HEK293 (cell line): ENCODE measurements at regions not wholly inside any gene's neighbourhood (a gene's known extent, or its start where the extent isn't known, plus 50 kb on each side); places are given as distances from the start of the nearest gene placed in this dataset.

Experiments
- CTCF ChIA-PET: fragments of 350-600 bp; formaldehyde crosslinking; extraction: SDS; loops from one replicate; lab custom pipeline; 2021; ENCODE audit warnings: antibody characterized with exemption; lab: Yijun Ruan, JAX
- POLR2A ChIA-PET: fragments of 300-600 bp; formaldehyde crosslinking; extraction: SDS; loops from one replicate; lab custom pipeline; 2020; ENCODE audit warnings: antibody characterized with exemption, inconsistent platforms; lab: Yijun Ruan, JAX
- H3K27ac ChIP-seq: fragments of 200-500 bp; sonication (Bioruptor generic); 2 replicates; pipeline ENCODE4 v1.5.1; 2014; ENCODE audit warnings: low read depth, low read length, control low read depth, inconsistent platforms; ENCODE audit errors: extremely low read depth
- H3K36me3 ChIP-seq, 2 experiments: fragments of 200-500 bp in 1 of 2; sonication (Bioruptor generic) in 1 of 2; 1 replicate in 1 of 2; 2 replicates in 1 of 2; pipeline ENCODE4 v1.5.1; 2014 to 2017; ENCODE audit warnings: inconsistent platforms in 2 of 2, low read length in 2 of 2; ENCODE audit not compliant: control insufficient read depth in 2 of 2, insufficient read depth in 1 of 2
- H3K4me1 ChIP-seq: fragments of 200-500 bp; sonication (Bioruptor generic); 2 replicates; pipeline ENCODE4 v1.5.1; 2014; ENCODE audit warnings: mild to moderate bottlenecking, low read length, inconsistent platforms; ENCODE audit not compliant: control insufficient read depth, insufficient read depth
- H3K4me3 ChIP-seq: 2 replicates; pipeline ENCODE4 v1.5.1; 2011; ENCODE audit warnings: low read depth, mild to moderate bottlenecking, control low read depth, low read length, moderate library complexity
- H3K9me3 ChIP-seq: fragments of 200-500 bp; sonication (Bioruptor generic); 2 replicates; pipeline ENCODE4 v1.5.1; 2014; ENCODE audit warnings: low read depth, low read length, inconsistent platforms; ENCODE audit not compliant: control insufficient read depth, insufficient read depth
- BCL11A ChIP-seq: fragments of 450-650 bp; formaldehyde crosslinking; IDR thresholded peaks from 2 replicates; pipeline ENCODE4 v1.5.1; 2016; ENCODE audit warnings: low read depth, missing biosample characterization, missing genetic modification characterization
- GLIS1 ChIP-seq: fragments of 450-650 bp; formaldehyde crosslinking; IDR thresholded peaks from 2 replicates; pipeline ENCODE4 v1.5.1; 2016; ENCODE audit warnings: missing biosample characterization, missing genetic modification characterization
- KLF1 ChIP-seq: fragments of 450-650 bp; formaldehyde crosslinking; IDR thresholded peaks from 2 replicates; pipeline ENCODE4 v1.5.1; 2016; ENCODE audit warnings: missing biosample characterization, missing genetic modification characterization
- KLF8 ChIP-seq: fragments of 450-650 bp; formaldehyde crosslinking; IDR thresholded peaks from 2 replicates; pipeline ENCODE4 v1.5.1; 2016; ENCODE audit warnings: missing biosample characterization, missing genetic modification characterization
- OSR2 ChIP-seq: fragments of 450-650 bp; formaldehyde crosslinking; IDR thresholded peaks from 2 replicates; pipeline ENCODE4 v1.5.1; 2016; ENCODE audit warnings: missing biosample characterization, missing genetic modification characterization
- SCRT1 ChIP-seq: fragments of 450-650 bp; formaldehyde crosslinking; IDR thresholded peaks from 2 replicates; pipeline ENCODE4 v1.5.1; 2016; ENCODE audit warnings: missing biosample characterization, missing genetic modification characterization, borderline replicate concordance
- SCRT2 ChIP-seq: fragments of 450-650 bp; formaldehyde crosslinking; IDR thresholded peaks from 2 replicates; pipeline ENCODE4 v1.5.1; 2016; ENCODE audit warnings: missing biosample characterization, missing genetic modification characterization
- ZNF112 ChIP-seq: fragments of 450-650 bp; formaldehyde crosslinking; IDR thresholded peaks from 2 replicates; pipeline ENCODE4 v1.5.0; 2017; ENCODE audit warnings: missing biosample characterization, missing genetic modification characterization
- ZNF146 ChIP-seq: fragments of 450-650 bp; formaldehyde crosslinking; IDR thresholded peaks from 2 replicates; pipeline ENCODE4 v1.5.1; 2016; ENCODE audit warnings: missing biosample characterization, missing genetic modification characterization
- ZNF18 ChIP-seq: fragments of 450-650 bp; formaldehyde crosslinking; IDR thresholded peaks from 2 replicates; pipeline ENCODE4 v1.5.1; 2016; ENCODE audit warnings: missing biosample characterization, missing genetic modification characterization
- ZNF214 ChIP-seq: fragments of 450-650 bp; formaldehyde crosslinking; IDR thresholded peaks from 2 replicates; pipeline ENCODE4 v1.5.1; 2017; ENCODE audit warnings: missing biosample characterization, mild to moderate bottlenecking, missing genetic modification characterization, borderline replicate concordance
- ZNF24 ChIP-seq: fragments of 450-650 bp; formaldehyde crosslinking; IDR thresholded peaks from 2 replicates; pipeline ENCODE4 v1.5.1; 2016; ENCODE audit warnings: missing biosample characterization, missing genetic modification characterization
- ZNF248 ChIP-seq: fragments of 450-650 bp; formaldehyde crosslinking; IDR thresholded peaks from 2 replicates; pipeline ENCODE4 v1.5.1; 2017; ENCODE audit warnings: missing biosample characterization, missing genetic modification characterization
- ZNF274 ChIP-seq, 2 experiments: fragments of 200-500 bp in 1 of 2; fragments of 450-650 bp in 1 of 2; sonication (Bioruptor generic) in 1 of 2; formaldehyde crosslinking in 1 of 2; IDR thresholded peaks; 2 replicates each; pipeline versions ENCODE4 v1.5.1 to v1.6.1; 2014 to 2016; ENCODE audit warnings: borderline replicate concordance in 1 of 2, inconsistent platforms in 1 of 2, low read length in 1 of 2, missing biosample characterization in 1 of 2, missing genetic modification characterization in 1 of 2
- ZNF394 ChIP-seq: fragments of 450-650 bp; formaldehyde crosslinking; IDR thresholded peaks from 2 replicates; pipeline ENCODE4 v1.5.1; 2016; ENCODE audit warnings: missing biosample characterization, missing genetic modification characterization, mild to moderate bottlenecking, moderate library complexity, borderline replicate concordance
- ZNF473 ChIP-seq: fragments of 450-650 bp; formaldehyde crosslinking; IDR thresholded peaks from 2 replicates; pipeline ENCODE4 v1.5.1; 2017; ENCODE audit warnings: missing biosample characterization, missing genetic modification characterization
- ZNF514 ChIP-seq: fragments of 450-650 bp; formaldehyde crosslinking; IDR thresholded peaks from 2 replicates; pipeline ENCODE4 v1.5.1; 2016; ENCODE audit warnings: missing biosample characterization, missing genetic modification characterization
- ZNF548 ChIP-seq: fragments of 450-650 bp; formaldehyde crosslinking; IDR thresholded peaks from 2 replicates; pipeline ENCODE4 v1.5.1; 2016; ENCODE audit warnings: missing biosample characterization, missing genetic modification characterization
- ZNF561 ChIP-seq: fragments of 450-650 bp; IDR thresholded peaks from 2 replicates; pipeline ENCODE4 v1.5.1; 2018; ENCODE audit warnings: missing biosample characterization, missing genetic modification characterization, borderline replicate concordance
- ZNF701 ChIP-seq: fragments of 450-650 bp; formaldehyde crosslinking; IDR thresholded peaks from 2 replicates; pipeline ENCODE4 v1.5.1; 2016; ENCODE audit warnings: missing biosample characterization, missing genetic modification characterization
- ZNF792 ChIP-seq: fragments of 450-650 bp; formaldehyde crosslinking; IDR thresholded peaks from 2 replicates; pipeline ENCODE4 v1.5.1; 2016; ENCODE audit warnings: missing biosample characterization, missing genetic modification characterization
- ZSCAN23 ChIP-seq: fragments of 450-650 bp; formaldehyde crosslinking; IDR thresholded peaks from 2 replicates; pipeline ENCODE4 v1.5.1; 2016; ENCODE audit warnings: missing biosample characterization, missing genetic modification characterization

GRCh38 chr1:178020968-178021640, 51.2 kb upstream of the SEC16B start:
- H3K27ac ChIP-seq: no peak overlapping the region
- no peaks in the 10 kb centered on the region for H3K36me3 ChIP-seq
- no peak overlapping the region for H3K4me3 ChIP-seq
- H3K9me3 ChIP-seq: no peaks in the 10 kb centered on the region
- CTCF ChIA-PET: interaction anchor here (0.5 to 1.6 kb wide), 2 partner anchors 11 to 64 kb away, joined by 3 to 4 read pairs; no protein-coding TSS in a partner anchor
- TF ChIP-seq SCRT2 (tag by site-specific recombination): peak; percentile 71
- 0 out of 2 replicates have a peak, but pooled peaks have one; percentile 46 for TF ChIP-seq SCRT1 (tag by site-specific recombination)
- TF ChIP-seq ZNF274 (IDR thresholded peaks at IDR 0.05; ENCODE audit: low read length): no peak
- no peak for TF ChIP-seq ZNF274 (tag by site-specific recombination; IDR thresholded peaks at IDR 0.05; ENCODE audit: borderline replicate concordance)
- no peak for TF ChIP-seq GLIS1
- TF ChIP-seq ZNF112 (tag by site-specific recombination): no peak
- no peak for TF ChIP-seq ZNF394 (tag by site-specific recombination)
- no peak for TF ChIP-seq ZNF561 (tag by site-specific recombination)
- POLR2A ChIA-PET: no interaction called here
- H3K4me1 ChIP-seq: no peaks in the 10 kb centered on the region

- ChIA-PET CTCF (interaction anchor here (1.6 kb wide), 1 partner anchor 10 kb away, joined by 4 read pairs; no protein-coding TSS in a partner anchor), POLR2A (no interaction called here)
- Histone ChIP-seq H3K27ac (no peak overlapping the region), H3K4me3 (no peak overlapping the region), H3K4me1 (no peaks in the 10 kb centered on the region), H3K9me3 (no peaks in the 10 kb centered on the region), H3K36me3 (no peaks in the 10 kb centered on the region)
- TF ChIP-seq ZNF514 (tag by site-specific recombination) (no peak), ZNF18 (tag by site-specific recombination) (no peak), ZNF214 (tag by site-specific recombination) (no peak), ZNF112 (tag by site-specific recombination) (no peak), ZNF248 (tag by site-specific recombination) (no peak), ZNF146 (tag by site-specific recombination) (no peak), ZNF792 (tag by site-specific recombination) (no peak), ZNF274 (IDR thresholded peaks at IDR 0.05; ENCODE audit: low read length) (no peak), ZNF274 (tag by site-specific recombination; IDR thresholded peaks at IDR 0.05; ENCODE audit: borderline replicate concordance) (no peak), ZNF473 (tag by site-specific recombination) (no peak), BCL11A (no peak), ZNF548 (tag by site-specific recombination) (no peak), ZNF701 (tag by site-specific recombination) (no peak), ZSCAN23 (tag by site-specific recombination) (no peak), GLIS1 (no peak), KLF8 (tag by site-specific recombination) (no peak), KLF1 (tag by site-specific recombination) (no peak), OSR2 (tag by site-specific recombination) (no peak), ZNF394 (tag by site-specific recombination) (no peak), ZNF24 (tag by site-specific recombination) (no peak)
Observed at GRCh38 chr1:178021950-178022349, 52.1 kb upstream of the SEC16B start.
